SK-N-MC (cell line): ENCODE measurements at regions not wholly inside any gene's neighbourhood (a gene's known extent, or its start where the extent isn't known, plus 50 kb on each side); places are given as distances from the start of the nearest gene placed in this dataset.

Experiments used
- EZH2 ChIP-seq: fragments of 200-600 bp; sonication (generic); IDR thresholded peaks from one replicate; pipeline ENCODE4 v1.6.1; 2017; ENCODE audit warnings: antibody characterized with exemption
- POLR2AphosphoS5 ChIP-seq: IDR thresholded peaks from 2 replicates; pipeline ENCODE4 v1.6.1; 2012; ENCODE audit warnings: mild to moderate bottlenecking, low read depth, low read length, borderline replicate concordance

GRCh38 chr5:56361398-56361797 is 128.3 kb upstream of the ANKRD55 start:
- TF ChIP-seq EZH2, result no peak
- no peak for TF ChIP-seq POLR2AphosphoS5
